ENCODE measurements at regions not wholly inside any gene's neighbourhood (a gene's known extent, or its start where the extent isn't known, plus 50 kb on each side); places are given as distances from the start of the nearest gene placed in this dataset.

DNA sequence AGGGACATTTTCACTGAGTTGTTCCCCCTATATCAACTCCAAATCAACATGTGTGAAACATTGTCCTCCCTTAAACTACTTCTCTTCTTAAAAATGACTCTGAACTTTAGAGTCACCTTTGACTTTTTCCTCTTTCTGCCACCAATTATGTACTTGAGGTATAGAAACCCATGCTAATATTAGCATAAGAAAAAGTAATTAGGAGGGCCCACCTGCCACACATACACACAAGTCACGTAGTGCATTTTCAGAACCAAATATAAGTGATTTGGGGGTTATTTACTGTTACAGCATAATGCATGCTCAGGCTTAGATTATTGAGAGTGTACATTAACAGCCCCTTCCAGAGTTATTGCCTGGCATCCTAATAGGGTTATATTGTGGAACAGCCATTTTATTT is 432.7 kb downstream of the ZIC3 start:
- no peaks in the 10 kb centered on the region for H3K79me2 ChIP-seq (ENCODE audit: control insufficient read depth, insufficient read depth, low read length)
- no peaks in the 10 kb centered on the region for H4K20me1 ChIP-seq (replicated peaks; ENCODE audit: control insufficient read depth, insufficient read depth, low read length)
- POLR2A ChIA-PET = no interaction called here
- intact Hi-C loops (cut with micrococcal nuclease) (no loop called here), in situ Hi-C loops (cut with MboI) (no loop called here)
- no peak overlapping the region for H3K9ac ChIP-seq (ENCODE audit: insufficient read depth in 1 of 2, low read depth in 2 of 2, low read length in 2 of 2)
- TF ChIP-seq RFX5 (IDR thresholded peaks at IDR 0.05; ENCODE audit: low read depth, low read length) (no peak), HMGN3 (IDR thresholded peaks at IDR 0.05; ENCODE audit: borderline replicate concordance, extremely low read depth, insufficient read length, low read depth, low read length) (no peak), COPS2 (conservative IDR thresholded peaks at IDR 0.05) (no peak), MTA2 (IDR thresholded peaks at IDR 0.05; ENCODE audit: low read depth) (no peak)
- H3K4me2 ChIP-seq (ENCODE audit: insufficient read depth, low read length) = no peak overlapping the region
- DNase-seq (ENCODE audit: extremely low read depth in 1 of 4, low spot score in 3 of 4) (no peak), ATAC-seq (no peak), FAIRE-seq (no peak)
- H3K4me1 ChIP-seq (replicated peaks in 1 of 2; ENCODE audit: control insufficient read depth in 2 of 2, insufficient read depth in 2 of 2, low read length in 2 of 2) = no peaks in the 10 kb centered on the region
- no peaks in the 10 kb centered on the region for H3K9me1 ChIP-seq (ENCODE audit: control insufficient read depth, insufficient read depth, low read length)
- H3K9me3 ChIP-seq (replicated peaks; ENCODE audit: control insufficient read depth, insufficient read depth, low read depth, low read length) = no peaks in the 10 kb centered on the region
- H2AFZ ChIP-seq (ENCODE audit: low read depth, low read length) = no peak overlapping the region
- H3K36me3 ChIP-seq (ENCODE audit: control insufficient read depth, insufficient read depth, low read length) = no peaks in the 10 kb centered on the region
- WGBS (ENCODE audit: insufficient coverage, low coverage, missing lambda C conversion rate) = 0% methylated on average over 1 of the region's 1 CpG
- BruUV-seq (replicated peaks) = no TSS peak
- H3K27ac ChIP-seq (ENCODE audit: extremely low read depth, low read depth, low read length) = no peak overlapping the region
- H3K4me3 ChIP-seq = no peak overlapping the region
- no peaks in the 10 kb centered on the region for H3K27me3 ChIP-seq (ENCODE audit: control insufficient read depth in 2 of 2, insufficient read depth in 2 of 2, low read length in 2 of 2)
- CTCF ChIA-PET (ENCODE audit: low intra/inter-chr PET ratio) = no interaction called here

DNA sequence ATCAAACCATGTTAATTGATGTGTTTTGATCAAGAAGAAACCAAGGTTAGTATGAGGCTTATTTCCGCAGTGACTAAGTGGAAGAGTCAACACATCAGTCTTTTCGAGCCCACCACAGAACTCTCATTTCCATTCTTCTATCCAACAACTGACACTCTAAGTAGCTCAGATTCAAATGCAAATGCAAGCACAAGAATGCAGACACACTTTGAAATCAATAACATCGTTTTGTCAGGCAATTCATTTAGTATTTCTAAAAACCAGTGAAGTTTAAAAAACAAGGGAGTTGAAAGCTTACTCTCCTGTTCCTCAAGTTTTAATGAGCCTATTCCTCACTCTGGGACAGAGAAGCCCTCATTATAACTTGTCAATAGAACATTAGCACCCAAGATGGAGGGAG is 433.1 kb downstream of the ZIC3 start:
- no peak overlapping the region for H3K4me2 ChIP-seq (ENCODE audit: insufficient read depth, low read length)
- no TSS peak for BruUV-seq (replicated peaks)
- CTCF ChIA-PET (ENCODE audit: low intra/inter-chr PET ratio) = interaction anchor here (0.6 kb wide), 1 partner anchor 1919 kb away, joined by 4 read pairs; no protein-coding TSS in a partner anchor
- H3K4me3 ChIP-seq = no peak overlapping the region
- POLR2A ChIA-PET = no interaction called here
- no peaks in the 10 kb centered on the region for H3K27me3 ChIP-seq (ENCODE audit: control insufficient read depth in 2 of 2, insufficient read depth in 2 of 2, low read length in 2 of 2)
- H3K27ac ChIP-seq (ENCODE audit: extremely low read depth, low read depth, low read length) = no peak overlapping the region
- no peaks in the 10 kb centered on the region for H3K9me3 ChIP-seq (replicated peaks; ENCODE audit: control insufficient read depth, insufficient read depth, low read depth, low read length)
- no peak overlapping the region for H2AFZ ChIP-seq (ENCODE audit: low read depth, low read length)
- DNase-seq (ENCODE audit: extremely low read depth in 1 of 4, low spot score in 3 of 4) (no peak), ATAC-seq (no peak), FAIRE-seq (no peak)
- H3K4me1 ChIP-seq (replicated peaks in 1 of 2; ENCODE audit: control insufficient read depth in 2 of 2, insufficient read depth in 2 of 2, low read length in 2 of 2) = no peaks in the 10 kb centered on the region
- intact Hi-C loops (cut with micrococcal nuclease) = no loop called here
- H3K9ac ChIP-seq (ENCODE audit: insufficient read depth in 1 of 2, low read depth in 2 of 2, low read length in 2 of 2) = no peak overlapping the region
- H3K9me1 ChIP-seq (ENCODE audit: control insufficient read depth, insufficient read depth, low read length) = no peaks in the 10 kb centered on the region
- in situ Hi-C loops (cut with MboI) = no loop called here
- no peaks in the 10 kb centered on the region for H3K79me2 ChIP-seq (ENCODE audit: control insufficient read depth, insufficient read depth, low read length)
- H3K36me3 ChIP-seq (ENCODE audit: control insufficient read depth, insufficient read depth, low read length) = no peaks in the 10 kb centered on the region
- no peaks in the 10 kb centered on the region for H4K20me1 ChIP-seq (replicated peaks; ENCODE audit: control insufficient read depth, insufficient read depth, low read length)
- WGBS (ENCODE audit: insufficient coverage, low coverage, missing lambda C conversion rate) = 0% methylated on average over 3 of the region's 3 CpGs
- TF ChIP-seq, protein P1, sequence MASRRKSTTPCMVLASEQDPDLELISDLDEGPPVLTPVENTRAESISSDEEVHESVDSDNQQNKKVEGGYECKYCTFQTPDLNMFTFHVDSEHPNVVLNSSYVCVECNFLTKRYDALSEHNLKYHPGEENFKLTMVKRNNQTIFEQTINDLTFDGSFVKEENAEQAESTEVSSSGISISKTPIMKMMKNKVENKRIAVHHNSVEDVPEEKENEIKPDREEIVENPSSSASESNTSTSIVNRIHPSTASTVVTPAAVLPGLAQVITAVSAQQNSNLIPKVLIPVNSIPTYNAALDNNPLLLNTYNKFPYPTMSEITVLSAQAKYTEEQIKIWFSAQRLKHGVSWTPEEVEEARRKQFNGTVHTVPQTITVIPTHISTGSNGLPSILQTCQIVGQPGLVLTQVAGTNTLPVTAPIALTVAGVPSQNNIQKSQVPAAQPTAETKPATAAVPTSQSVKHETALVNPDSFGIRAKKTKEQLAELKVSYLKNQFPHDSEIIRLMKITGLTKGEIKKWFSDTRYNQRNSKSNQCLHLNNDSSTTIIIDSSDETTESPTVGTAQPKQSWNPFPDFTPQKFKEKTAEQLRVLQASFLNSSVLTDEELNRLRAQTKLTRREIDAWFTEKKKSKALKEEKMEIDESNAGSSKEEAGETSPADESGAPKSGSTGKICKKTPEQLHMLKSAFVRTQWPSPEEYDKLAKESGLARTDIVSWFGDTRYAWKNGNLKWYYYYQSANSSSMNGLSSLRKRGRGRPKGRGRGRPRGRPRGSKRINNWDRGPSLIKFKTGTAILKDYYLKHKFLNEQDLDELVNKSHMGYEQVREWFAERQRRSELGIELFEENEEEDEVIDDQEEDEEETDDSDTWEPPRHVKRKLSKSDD (conservative IDR thresholded peaks at IDR 0.05; ENCODE audit: low read length) = no peak
- TF ChIP-seq, protein P2, sequence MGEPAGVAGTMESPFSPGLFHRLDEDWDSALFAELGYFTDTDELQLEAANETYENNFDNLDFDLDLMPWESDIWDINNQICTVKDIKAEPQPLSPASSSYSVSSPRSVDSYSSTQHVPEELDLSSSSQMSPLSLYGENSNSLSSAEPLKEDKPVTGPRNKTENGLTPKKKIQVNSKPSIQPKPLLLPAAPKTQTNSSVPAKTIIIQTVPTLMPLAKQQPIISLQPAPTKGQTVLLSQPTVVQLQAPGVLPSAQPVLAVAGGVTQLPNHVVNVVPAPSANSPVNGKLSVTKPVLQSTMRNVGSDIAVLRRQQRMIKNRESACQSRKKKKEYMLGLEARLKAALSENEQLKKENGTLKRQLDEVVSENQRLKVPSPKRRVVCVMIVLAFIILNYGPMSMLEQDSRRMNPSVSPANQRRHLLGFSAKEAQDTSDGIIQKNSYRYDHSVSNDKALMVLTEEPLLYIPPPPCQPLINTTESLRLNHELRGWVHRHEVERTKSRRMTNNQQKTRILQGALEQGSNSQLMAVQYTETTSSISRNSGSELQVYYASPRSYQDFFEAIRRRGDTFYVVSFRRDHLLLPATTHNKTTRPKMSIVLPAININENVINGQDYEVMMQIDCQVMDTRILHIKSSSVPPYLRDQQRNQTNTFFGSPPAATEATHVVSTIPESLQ (CRISPR knock-in tag; IDR thresholded peaks at IDR 0.05) = no peak
- TF ChIP-seq CBFA2T2 (conservative IDR thresholded peaks at IDR 0.05) (no peak), ZNF24 (IDR thresholded peaks at IDR 0.05) (no peak), NR2C1 (IDR thresholded peaks at IDR 0.05) (no peak), NR2C1 (tag; IDR thresholded peaks at IDR 0.05) (no peak), CTBP1 (IDR thresholded peaks at IDR 0.05; ENCODE audit: borderline replicate concordance) (no peak)

Data from K562 (cell line).